ENCODE measurements at regions not wholly inside any gene's neighbourhood (a gene's known extent, or its start where the extent isn't known, plus 50 kb on each side); places are given as distances from the start of the nearest gene placed in this dataset.
"Not testable (repeated sequence)": the region's sequence is repeated elsewhere in the genome, so short reads cannot be mapped to it uniquely, and the experiment has no call there.

DNA sequence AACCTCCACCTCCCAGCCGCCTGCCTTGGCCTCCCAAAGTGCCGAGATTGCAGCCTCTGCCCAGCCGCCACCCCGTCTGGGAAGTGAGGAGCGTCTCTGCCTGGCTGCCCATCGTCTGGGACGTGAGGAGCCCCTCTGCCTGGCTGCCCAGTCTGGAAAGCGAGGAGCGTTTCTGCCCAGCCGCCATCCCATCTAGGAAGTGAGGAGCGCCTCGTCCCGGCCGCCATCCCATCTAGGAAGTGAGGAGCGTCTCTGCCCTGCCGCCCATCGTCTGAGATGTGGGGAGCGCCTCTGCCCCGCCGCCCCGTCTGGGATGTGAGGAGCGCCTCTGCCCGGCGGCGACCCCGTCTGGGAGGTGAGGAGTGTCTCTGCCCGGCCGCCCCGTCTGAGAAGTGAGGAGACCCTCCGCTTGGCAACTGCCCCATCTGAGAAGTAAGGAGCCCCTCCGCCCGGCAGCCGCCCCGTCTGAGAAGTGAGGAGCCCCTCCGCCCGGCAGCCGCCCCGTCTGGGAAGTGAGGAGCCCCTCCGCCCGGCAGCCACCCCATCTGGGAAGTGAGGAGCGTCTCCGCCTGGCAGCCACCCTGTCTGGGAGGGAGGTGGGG, 175.8 kb upstream of the CRIM1 start:
- not testable (repeated sequence) for H2BK120ac ChIP-seq (ENCODE audit: low read depth, low read length); H3K56ac ChIP-seq (ENCODE audit: low read length)
- no CpG with 5 or more reads among the region's 42 CpGs for WGBS (ENCODE audit: extremely low coverage, insufficient coverage, low lambda C conversion rate)

DNA sequence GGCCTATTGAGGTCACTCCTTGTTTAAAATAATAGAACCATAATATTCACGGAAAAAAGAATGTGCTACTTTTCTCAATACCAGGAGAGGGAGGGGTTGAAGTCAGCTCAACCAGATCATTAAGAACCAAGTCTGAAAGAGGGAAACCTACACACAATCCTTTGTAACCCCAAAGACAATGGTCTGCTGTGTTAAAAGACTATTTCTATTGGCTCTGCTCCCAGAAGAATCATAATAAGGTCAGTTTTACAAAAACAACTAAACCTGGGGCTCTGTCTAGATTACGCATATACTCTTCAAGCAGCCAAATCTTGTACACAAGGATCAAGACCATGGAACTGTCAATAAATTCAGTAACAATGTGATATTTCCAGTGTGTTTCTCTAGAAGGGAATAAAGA, 177.2 kb upstream of the CRIM1 start:
- no peak overlapping the region for H3K27ac ChIP-seq (ENCODE audit: low read depth, low read length)
- no peak overlapping the region for H3K9ac ChIP-seq (ENCODE audit: low read length)
- H2AK5ac ChIP-seq (ENCODE audit: low read length) = no peak overlapping the region
- H2BK5ac ChIP-seq (ENCODE audit: low read length) = no peak overlapping the region
- no peak overlapping the region for H2BK15ac ChIP-seq (replicated peaks; ENCODE audit: low read depth)
- H3K4me2 ChIP-seq (ENCODE audit: low read length) = no peak overlapping the region
- WGBS (ENCODE audit: extremely low coverage, insufficient coverage, low lambda C conversion rate) = no CpG with 5 or more reads among the region's 2 CpGs
- no peak for DNase-seq
- no peaks in the 10 kb centered on the region for H3K27me3 ChIP-seq (ENCODE audit: insufficient read depth, low read length, poor library complexity)
- no peaks in the 10 kb centered on the region for H3K79me2 ChIP-seq (ENCODE audit: control insufficient read depth, insufficient read depth, low read length)
- no peaks in the 10 kb centered on the region for H3K36me3 ChIP-seq (ENCODE audit: control insufficient read depth, insufficient read depth, low read length)
- H4K8ac ChIP-seq (ENCODE audit: low read depth, low read length) = no peak overlapping the region
- H3K4ac ChIP-seq (ENCODE audit: low read depth, low read length) = no peak overlapping the region
- no peaks in the 10 kb centered on the region for H3K4me1 ChIP-seq (ENCODE audit: control insufficient read depth, low read depth, low read length)
- H3K4me3 ChIP-seq (ENCODE audit: low read length) = no peak overlapping the region
- no peak overlapping the region for H2BK120ac ChIP-seq (ENCODE audit: low read depth, low read length)
- no peaks in the 10 kb centered on the region for H3K79me1 ChIP-seq (ENCODE audit: low read length)
- no peak overlapping the region for H4K5ac ChIP-seq (ENCODE audit: low read length)
- no peak overlapping the region for H3K18ac ChIP-seq (ENCODE audit: low read length)
- no peak overlapping the region for H3K56ac ChIP-seq (ENCODE audit: low read length)
- no peak overlapping the region for H3K23ac ChIP-seq (ENCODE audit: low read length)

More for the DNA sequence above, 175.8 kb upstream of the CRIM1 start:
- H3K4me3 ChIP-seq (ENCODE audit: low read length); H3K79me2 ChIP-seq (ENCODE audit: control insufficient read depth, insufficient read depth, low read length); H2BK5ac ChIP-seq (ENCODE audit: low read length); H3K27me3 ChIP-seq (ENCODE audit: insufficient read depth, low read length, poor library complexity); H4K8ac ChIP-seq (ENCODE audit: low read depth, low read length); H3K4ac ChIP-seq (ENCODE audit: low read depth, low read length); H2BK15ac ChIP-seq (replicated peaks; ENCODE audit: low read depth); H4K5ac ChIP-seq (ENCODE audit: low read length); H2AK5ac ChIP-seq (ENCODE audit: low read length); DNase-seq; H3K9ac ChIP-seq (ENCODE audit: low read length); H3K36me3 ChIP-seq (ENCODE audit: control insufficient read depth, insufficient read depth, low read length); H3K18ac ChIP-seq (ENCODE audit: low read length); H3K79me1 ChIP-seq (ENCODE audit: low read length); H3K4me2 ChIP-seq (ENCODE audit: low read length); H3K27ac ChIP-seq (ENCODE audit: low read depth, low read length); H3K4me1 ChIP-seq (ENCODE audit: control insufficient read depth, low read depth, low read length); H3K23ac ChIP-seq (ENCODE audit: low read length): not testable (repeated sequence)

GRCh38 chr2:36177282-36177681, 178.3 kb upstream of the CRIM1 start:
- Histone ChIP-seq H3K4me2 (ENCODE audit: low read length) (no peak overlapping the region), H4K5ac (ENCODE audit: low read length) (no peak overlapping the region), H3K79me1 (ENCODE audit: low read length) (no peaks in the 10 kb centered on the region), H3K27ac (ENCODE audit: low read depth, low read length) (no peak overlapping the region), H3K4me1 (ENCODE audit: control insufficient read depth, low read depth, low read length) (no peaks in the 10 kb centered on the region), H2BK5ac (ENCODE audit: low read length) (no peak overlapping the region), H3K79me2 (ENCODE audit: control insufficient read depth, insufficient read depth, low read length) (no peaks in the 10 kb centered on the region), H2AK5ac (ENCODE audit: low read length) (no peak overlapping the region), H3K9ac (ENCODE audit: low read length) (no peak overlapping the region), H3K36me3 (ENCODE audit: control insufficient read depth, insufficient read depth, low read length) (no peaks in the 10 kb centered on the region), H3K23ac (ENCODE audit: low read length) (no peak overlapping the region), H4K8ac (ENCODE audit: low read depth, low read length) (no peak overlapping the region), H3K56ac (ENCODE audit: low read length) (no peak overlapping the region), H3K27me3 (ENCODE audit: insufficient read depth, low read length, poor library complexity) (no peaks in the 10 kb centered on the region), H3K4me3 (ENCODE audit: low read length) (no peak overlapping the region), H3K4ac (ENCODE audit: low read depth, low read length) (no peak overlapping the region), H2BK15ac (replicated peaks; ENCODE audit: low read depth) (no peak overlapping the region), H2BK120ac (ENCODE audit: low read depth, low read length) (no peak overlapping the region), H3K18ac (ENCODE audit: low read length) (no peak overlapping the region)
- no CpG with 5 or more reads among the region's 2 CpGs for WGBS (ENCODE audit: extremely low coverage, insufficient coverage, low lambda C conversion rate)
- DNase-seq = no peak

DNA sequence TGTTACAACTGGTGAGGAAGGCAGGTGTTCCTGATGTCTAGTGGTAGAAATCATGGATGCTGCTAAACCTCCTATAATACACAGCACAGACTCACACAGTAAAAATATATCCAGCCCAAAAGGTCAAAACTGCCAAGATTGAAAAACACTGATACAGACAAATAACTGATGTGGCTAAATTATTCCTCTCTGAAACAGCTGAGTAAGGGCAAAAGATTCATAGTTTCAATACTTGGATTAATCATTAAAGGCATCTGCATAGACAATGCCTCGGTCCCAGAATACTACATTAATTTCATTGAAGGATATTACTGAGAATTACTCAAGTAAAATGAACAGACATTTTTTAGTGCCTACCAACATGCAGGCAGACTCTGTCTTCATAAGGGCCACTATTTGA, 180.7 kb upstream of the CRIM1 start:
- WGBS (ENCODE audit: extremely low coverage, insufficient coverage, low lambda C conversion rate) = no CpG with 5 or more reads among the region's 1 CpG
- H3K4ac ChIP-seq (ENCODE audit: low read depth, low read length) = no peak overlapping the region
- no peaks in the 10 kb centered on the region for H3K4me1 ChIP-seq (ENCODE audit: control insufficient read depth, low read depth, low read length)

GRCh38 chr2:36173760-36174404, 181.7 kb upstream of the CRIM1 start:
- Histone ChIP-seq H3K23ac (ENCODE audit: low read length) (no peak overlapping the region), H2BK5ac (ENCODE audit: low read length) (no peak overlapping the region), H3K18ac (ENCODE audit: low read length) (no peak overlapping the region), H3K56ac (ENCODE audit: low read length) (no peak overlapping the region), H2AK5ac (ENCODE audit: low read length) (no peak overlapping the region), H3K4ac (ENCODE audit: low read depth, low read length) (no peak overlapping the region), H3K4me1 (ENCODE audit: control insufficient read depth, low read depth, low read length) (no peaks in the 10 kb centered on the region), H3K4me2 (ENCODE audit: low read length) (no peak overlapping the region), H3K4me3 (ENCODE audit: low read length) (no peak overlapping the region), H3K79me1 (ENCODE audit: low read length) (no peaks in the 10 kb centered on the region), H3K9ac (ENCODE audit: low read length) (no peak overlapping the region), H4K5ac (ENCODE audit: low read length) (no peak overlapping the region), H4K8ac (ENCODE audit: low read depth, low read length) (no peak overlapping the region), H3K27me3 (ENCODE audit: insufficient read depth, low read length, poor library complexity) (no peaks in the 10 kb centered on the region), H2BK120ac (ENCODE audit: low read depth, low read length) (no peak overlapping the region), H3K79me2 (ENCODE audit: control insufficient read depth, insufficient read depth, low read length) (no peaks in the 10 kb centered on the region), H2BK15ac (replicated peaks; ENCODE audit: low read depth) (no peak overlapping the region), H3K27ac (ENCODE audit: low read depth, low read length) (no peak overlapping the region), H3K36me3 (ENCODE audit: control insufficient read depth, insufficient read depth, low read length) (no peaks in the 10 kb centered on the region)
- WGBS (ENCODE audit: extremely low coverage, insufficient coverage, low lambda C conversion rate) = no CpG with 5 or more reads among the region's 6 CpGs
- DNase-seq = no peak

More for the DNA sequence above, 180.7 kb upstream of the CRIM1 start:
- H3K9ac ChIP-seq (ENCODE audit: low read length) = no peak overlapping the region
- no peaks in the 10 kb centered on the region for H3K27me3 ChIP-seq (ENCODE audit: insufficient read depth, low read length, poor library complexity)
- no peaks in the 10 kb centered on the region for H3K79me2 ChIP-seq (ENCODE audit: control insufficient read depth, insufficient read depth, low read length)
- no peak overlapping the region for H4K8ac ChIP-seq (ENCODE audit: low read depth, low read length)
- no peak overlapping the region for H4K5ac ChIP-seq (ENCODE audit: low read length)
- H3K4me2 ChIP-seq (ENCODE audit: low read length) = no peak overlapping the region
- no peak overlapping the region for H3K23ac ChIP-seq (ENCODE audit: low read length)
- no peak overlapping the region for H2BK120ac ChIP-seq (ENCODE audit: low read depth, low read length)
- no peak overlapping the region for H3K4me3 ChIP-seq (ENCODE audit: low read length)
- no peak overlapping the region for H3K18ac ChIP-seq (ENCODE audit: low read length)
- no peak overlapping the region for H3K27ac ChIP-seq (ENCODE audit: low read depth, low read length)
- H3K79me1 ChIP-seq (ENCODE audit: low read length) = no peaks in the 10 kb centered on the region
- DNase-seq = no peak
- H2AK5ac ChIP-seq (ENCODE audit: low read length) = no peak overlapping the region
- H2BK5ac ChIP-seq (ENCODE audit: low read length) = no peak overlapping the region
- H3K56ac ChIP-seq (ENCODE audit: low read length) = no peak overlapping the region
- no peak overlapping the region for H2BK15ac ChIP-seq (replicated peaks; ENCODE audit: low read depth)
- no peaks in the 10 kb centered on the region for H3K36me3 ChIP-seq (ENCODE audit: control insufficient read depth, insufficient read depth, low read length)

- no peak overlapping the region for H2BK15ac ChIP-seq (replicated peaks; ENCODE audit: low read depth)
- H3K4ac ChIP-seq (ENCODE audit: low read depth, low read length) = no peak overlapping the region
- no CpG with 5 or more reads among the region's 5 CpGs for WGBS (ENCODE audit: extremely low coverage, insufficient coverage, low lambda C conversion rate)
- no peak overlapping the region for H3K56ac ChIP-seq (ENCODE audit: low read length)
- no peak overlapping the region for H3K4me3 ChIP-seq (ENCODE audit: low read length)
- DNase-seq = no peak
- H3K23ac ChIP-seq (ENCODE audit: low read length) = no peak overlapping the region
- H2BK5ac ChIP-seq (ENCODE audit: low read length) = no peak overlapping the region
- H3K4me2 ChIP-seq (ENCODE audit: low read length) = no peak overlapping the region
- H3K79me2 ChIP-seq (ENCODE audit: control insufficient read depth, insufficient read depth, low read length) = no peaks in the 10 kb centered on the region
- H2BK120ac ChIP-seq (ENCODE audit: low read depth, low read length) = no peak overlapping the region
- no peak overlapping the region for H3K18ac ChIP-seq (ENCODE audit: low read length)
- no peak overlapping the region for H3K9ac ChIP-seq (ENCODE audit: low read length)
- H3K4me1 ChIP-seq (ENCODE audit: control insufficient read depth, low read depth, low read length) = no peaks in the 10 kb centered on the region
- no peak overlapping the region for H2AK5ac ChIP-seq (ENCODE audit: low read length)
- no peaks in the 10 kb centered on the region for H3K27me3 ChIP-seq (ENCODE audit: insufficient read depth, low read length, poor library complexity)
- H4K5ac ChIP-seq (ENCODE audit: low read length) = no peak overlapping the region
- H3K36me3 ChIP-seq (ENCODE audit: control insufficient read depth, insufficient read depth, low read length) = no peaks in the 10 kb centered on the region
- no peak overlapping the region for H3K27ac ChIP-seq (ENCODE audit: low read depth, low read length)
- H3K79me1 ChIP-seq (ENCODE audit: low read length) = no peaks in the 10 kb centered on the region
- no peak overlapping the region for H4K8ac ChIP-seq (ENCODE audit: low read depth, low read length)
Measured at GRCh38 chr2:36172824-36173223, 182.8 kb upstream of the CRIM1 start.
